H54 (cell line): ENCODE measurements at regions not wholly inside any gene's neighbourhood (a gene's known extent, or its start where the extent isn't known, plus 50 kb on each side); places are given as distances from the start of the nearest gene placed in this dataset.
A peak's percentile ranks its signal among the peaks of the same experiment; 100 is the strongest.

Experiments
- DNase-seq: peaks from one replicate; pipeline ENCODE4 v3.0.0; 2011; ENCODE audit warnings: low spot score, mixed read lengths; ENCODE audit not compliant: insufficient read length
- FAIRE-seq: peaks from 3 replicates; lab custom pipeline; 2011; peaks lifted over from hg19 to GRCh38; lab: Jason Lieb, UNC
- POLR2A ChIP-seq: IDR thresholded peaks from 2 replicates; pipeline ENCODE4 v1.6.1; 2011; ENCODE audit warnings: low read depth, mild to moderate bottlenecking, low read length

GRCh38 chr15:62895139-62895866 is 147.2 kb upstream of the TPM1 start:
- no peak for FAIRE-seq
- no peak for TF ChIP-seq POLR2A
- no peak for DNase-seq

- no peak for TF ChIP-seq POLR2A
- FAIRE-seq, result no peak
These were observed 146.6 kb upstream of the TPM1 start for GRCh38 chr15:62895905-62896316.

GRCh38 chr15:62896380-62896866 is 146.1 kb upstream of the TPM1 start:
- DNase-seq (no peak), FAIRE-seq (no peak)
- peak; percentile 27; the same call in 1 of the 2 replicates for TF ChIP-seq POLR2A

More at GRCh38 chr15:62895905-62896316, 146.6 kb upstream of the TPM1 start:
- peak; percentile 23 for DNase-seq

- FAIRE-seq (no peak), DNase-seq (peak; percentile 62)
- TF ChIP-seq POLR2A, result no peak
These were observed 145.5 kb upstream of the TPM1 start for GRCh38 chr15:62896969-62897486.

- FAIRE-seq (no peak), DNase-seq (no peak)
- no peak for TF ChIP-seq POLR2A
These were observed 144.9 kb upstream of the TPM1 start for GRCh38 chr15:62897634-62898033.

- no peak for TF ChIP-seq POLR2A
- DNase-seq (no peak), FAIRE-seq (no peak)
These were observed 143.5 kb upstream of the TPM1 start for GRCh38 chr15:62899090-62899493.

GRCh38 chr15:62900071-62900802 is 142.3 kb upstream of the TPM1 start:
- no peak for DNase-seq
- TF ChIP-seq POLR2A, result no peak
- FAIRE-seq, result no peak

- DNase-seq, result no peak
- no peak for FAIRE-seq
- TF ChIP-seq POLR2A, result no peak
These were observed 141.5 kb upstream of the TPM1 start for GRCh38 chr15:62901087-62901486.

GRCh38 chr15:62901909-62902546 is 140.5 kb upstream of the TPM1 start:
- no peak for TF ChIP-seq POLR2A
- FAIRE-seq, result no peak
- DNase-seq, result no peak

- DNase-seq, result no peak
- TF ChIP-seq POLR2A, result no peak
- FAIRE-seq, result no peak
These were observed 139.7 kb upstream of the TPM1 start for GRCh38 chr15:62902821-62903220.

- DNase-seq, result no peak
- TF ChIP-seq POLR2A, result no peak
- no peak for FAIRE-seq
These were observed 139.1 kb upstream of the TPM1 start for GRCh38 chr15:62903437-62903836.

GRCh38 chr15:62904041-62904910 is 138.3 kb upstream of the TPM1 start:
- FAIRE-seq, result no peak
- DNase-seq, result peak; percentile 35
- TF ChIP-seq POLR2A, result no peak

GRCh38 chr15:62906627-62907026 is 135.9 kb upstream of the TPM1 start:
- FAIRE-seq (no peak), DNase-seq (no peak)
- TF ChIP-seq POLR2A, result no peak
